ENCODE measurements at regions not wholly inside any gene's neighbourhood (a gene's known extent, or its start where the extent isn't known, plus 50 kb on each side); places are given as distances from the start of the nearest gene placed in this dataset.
"Not testable (repeated sequence)": the region's sequence is repeated elsewhere in the genome, so short reads cannot be mapped to it uniquely, and the experiment has no call there.

GRCh38 chr3:163498842-163499735 lies 1579.2 kb downstream of the SI start:
- H3K14ac ChIP-seq (ENCODE audit: insufficient read depth, low read length); H2BK15ac ChIP-seq (ENCODE audit: low read depth, low read length); H3K27ac Mint-ChIP-seq; H3K23me2 ChIP-seq (ENCODE audit: insufficient read length, low read depth, low read length, poor library complexity, severe bottlenecking); H3K4ac ChIP-seq (ENCODE audit: low read depth, low read length); H3K27me3 ChIP-seq (ENCODE audit: insufficient read depth, low read length); H2AK5ac ChIP-seq (ENCODE audit: insufficient read length, low read length); H4K91ac ChIP-seq (ENCODE audit: insufficient read length, low read depth, low read length); H3K4me1 Mint-ChIP-seq; H3K9me3 ChIP-seq (ENCODE audit: control insufficient read depth, low read depth, low read length); H3K4me2 ChIP-seq (ENCODE audit: insufficient read depth, insufficient read length, low read length); H4K5ac ChIP-seq (ENCODE audit: insufficient read length, low read depth, low read length); H3K4me1 ChIP-seq (ENCODE audit: insufficient read depth, low read length); H2AFZ ChIP-seq (ENCODE audit: low read length); H3K36me3 Mint-ChIP-seq (ENCODE audit: insufficient read depth in 1 of 3, low read depth in 3 of 3); H3K27ac ChIP-seq (ENCODE audit: insufficient read length, low read depth, low read length); H2BK120ac ChIP-seq (ENCODE audit: low read depth, low read length, poor library complexity, severe bottlenecking); H3K9ac ChIP-seq (ENCODE audit: extremely low read depth, insufficient read length, low read length); H4K8ac ChIP-seq (replicated peaks; ENCODE audit: insufficient read length, low read depth, low read length); H3K4me3 Mint-ChIP-seq; H3K18ac ChIP-seq (ENCODE audit: insufficient read length, low read depth, low read length); H3K9me3 Mint-ChIP-seq; H3K56ac ChIP-seq (ENCODE audit: insufficient read length, low read depth, low read length); H2BK12ac ChIP-seq (ENCODE audit: insufficient read length, low read depth, low read length); H3K79me2 ChIP-seq (ENCODE audit: insufficient read depth, low read length); H3T11ph ChIP-seq (ENCODE audit: low read length); H2BK5ac ChIP-seq (ENCODE audit: insufficient read length, low read length); H2BK20ac ChIP-seq (ENCODE audit: low read depth, low read length, poor library complexity, severe bottlenecking); H3K27me3 Mint-ChIP-seq (ENCODE audit: low read depth); H3K79me1 ChIP-seq (ENCODE audit: insufficient read depth, low read depth, low read length, poor library complexity, severe bottlenecking); H4K20me1 ChIP-seq (ENCODE audit: control insufficient read depth, insufficient read depth, insufficient read length); H3K23ac ChIP-seq (ENCODE audit: insufficient read length, low read depth, low read length): not testable (repeated sequence)
- WGBS (ENCODE audit: extremely low coverage, insufficient read length, low lambda C conversion rate): no CpG with 5 or more reads among the region's 47 CpGs
- peak; percentile 39 for DNase-seq
